Ovary (tissue), 3 donors: ENCODE measurements at regions not wholly inside any gene's neighbourhood (a gene's known extent, or its start where the extent isn't known, plus 50 kb on each side); places are given as distances from the start of the nearest gene placed in this dataset.

Source experiments
- CTCF ChIP-seq, 3 donors: fragments of 450-650 bp in 2 of 3; fragments of 200-600 bp in 1 of 3; IDR thresholded peaks; one replicate each; pipeline versions ENCODE4 v1.5.1 to v1.8.0; 2016 to 2022; ENCODE audit warnings: antibody characterized with exemption in 3 of 3, mild to moderate bottlenecking in 1 of 3
- EP300 ChIP-seq: sonication (generic); formaldehyde crosslinking; IDR thresholded peaks from one replicate; pipeline ENCODE4 v1.6.1; 2017; ENCODE audit warnings: antibody characterized with exemption
- POLR2A ChIP-seq: fragments of 450-650 bp; IDR thresholded peaks from one replicate; pipeline ENCODE4 v1.6.1; 2017; ENCODE audit warnings: antibody characterized with exemption, mild to moderate bottlenecking, moderate library complexity
- donor health status: DM: no; HTN: no; CAD: no.

- TF ChIP-seq CTCF (IDR thresholded peaks at IDR 0.05) (no peak), POLR2A (no peak), EP300 (no peak)
Observed at GRCh38 chr6:56852260-56853010, 102.5 kb upstream of the BEND6 start.
